GF-D8 (cell line): ENCODE measurements at regions not wholly inside any gene's neighbourhood (a gene's known extent, or its start where the extent isn't known, plus 50 kb on each side); places are given as distances from the start of the nearest gene placed in this dataset.
"Not testable (repeated sequence)": the region's sequence is repeated elsewhere in the genome, so short reads cannot be mapped to it uniquely, and the experiment has no call there.

ENCODE experiments used
- DNase-seq: peaks from one replicate; lab custom pipeline; 2025; lab: John Stamatoyannopoulos, UW

DNA sequence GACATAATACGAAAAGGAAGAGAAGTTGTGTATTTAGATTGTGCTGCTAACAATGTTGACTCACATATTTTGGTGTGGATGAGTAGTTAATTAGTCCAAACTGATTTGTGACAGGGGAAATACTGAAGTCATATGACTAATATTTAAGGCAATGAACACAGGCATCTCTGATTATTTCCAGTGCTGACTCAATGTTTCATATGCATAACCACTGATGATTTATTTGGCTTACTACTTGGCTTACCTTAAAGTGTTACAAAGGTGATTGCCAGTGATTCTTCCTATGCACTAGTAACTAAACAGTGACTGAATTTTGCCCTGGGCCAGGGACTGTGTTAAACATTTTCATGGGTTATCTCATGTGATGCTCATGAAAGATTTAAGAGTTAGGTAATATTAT is 722.6 kb downstream of the METTL4 start:
- no peak for DNase-seq

GRCh38 chr18:1849386-1849785 is 721.9 kb downstream of the METTL4 start:
- DNase-seq = no peak

DNA sequence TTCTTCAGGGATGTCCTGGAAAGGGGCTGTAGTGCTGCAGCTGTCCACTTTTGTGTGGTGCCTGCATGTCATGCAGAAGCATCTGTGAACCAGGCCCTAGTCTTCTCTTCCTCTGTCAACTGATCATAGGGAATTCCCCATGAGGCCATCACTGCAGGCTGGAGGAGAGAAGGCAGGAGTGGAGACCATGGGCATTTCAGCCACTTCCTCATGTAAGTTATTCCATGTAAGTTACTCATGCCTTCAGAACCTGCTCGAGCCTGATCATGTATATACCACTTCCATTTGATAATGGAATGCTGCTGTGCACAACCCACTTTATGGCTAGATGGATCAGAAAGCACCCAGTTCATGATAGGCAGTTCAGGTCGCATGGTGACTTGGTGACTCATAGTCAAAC is 714.0 kb downstream of the METTL4 start:
- DNase-seq = not testable (repeated sequence)

- no peak for DNase-seq
Observed at GRCh38 chr18:1861473-1861872, 709.8 kb downstream of the METTL4 start.

GRCh38 chr18:1865869-1866268 is 705.4 kb downstream of the METTL4 start:
- no peak for DNase-seq

DNA sequence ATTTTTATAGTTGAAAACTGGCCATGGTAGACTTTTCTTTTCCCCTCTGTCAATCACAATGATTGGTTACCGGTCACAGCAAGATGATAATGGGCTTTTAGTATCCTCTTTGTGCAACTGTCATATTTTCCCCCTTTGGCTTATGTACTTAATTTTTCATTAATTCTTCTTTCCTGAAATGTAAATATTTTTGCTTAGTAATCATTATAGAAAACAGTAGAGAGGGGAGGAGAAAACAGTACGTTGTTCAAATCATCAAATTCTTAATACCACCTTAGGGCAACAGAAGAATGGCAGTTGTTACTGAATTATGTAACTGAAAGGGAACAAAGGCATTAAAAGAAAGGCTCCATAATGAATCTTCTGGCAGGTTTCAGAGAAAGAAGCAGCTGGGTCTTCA is 699.0 kb downstream of the METTL4 start:
- DNase-seq = no peak

DNA sequence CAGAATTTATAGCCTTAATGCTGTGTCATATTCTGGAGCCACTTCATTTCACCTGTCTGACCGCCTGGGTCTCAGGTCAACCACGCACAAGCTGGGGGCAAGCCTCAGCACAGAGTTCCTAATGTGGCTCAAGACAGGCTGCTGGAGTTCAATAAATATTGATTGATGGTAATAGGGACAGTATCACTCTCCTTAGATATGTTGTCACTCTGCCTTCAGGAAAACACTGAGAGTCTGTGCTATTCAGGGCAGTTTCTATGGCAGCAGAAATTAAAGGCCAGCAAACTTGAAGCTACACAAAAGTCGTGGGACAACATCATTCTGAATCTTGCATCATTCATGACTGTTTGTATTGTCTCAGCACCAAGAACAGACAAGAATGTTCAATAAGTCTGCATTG is 696.1 kb downstream of the METTL4 start:
- DNase-seq = no peak

DNA sequence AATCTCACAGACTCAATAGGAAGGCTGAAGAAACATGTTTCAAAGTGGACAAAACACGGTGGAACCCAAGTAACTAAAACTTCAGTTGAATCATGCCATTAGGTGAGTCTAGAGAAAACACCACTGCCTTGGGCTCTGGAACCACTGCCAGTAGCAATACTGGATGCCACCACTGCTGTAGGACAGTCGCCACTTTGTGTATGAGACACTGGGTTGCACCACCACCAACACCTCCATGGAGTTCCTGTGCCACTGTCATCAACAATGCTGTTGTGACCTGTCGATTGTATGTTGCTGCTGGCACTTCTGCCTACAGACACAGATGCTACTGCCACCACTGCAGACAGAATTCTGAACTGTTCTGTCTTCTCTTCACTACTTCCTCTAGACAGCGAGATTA is 686.7 kb downstream of the METTL4 start:
- DNase-seq = no peak

DNA sequence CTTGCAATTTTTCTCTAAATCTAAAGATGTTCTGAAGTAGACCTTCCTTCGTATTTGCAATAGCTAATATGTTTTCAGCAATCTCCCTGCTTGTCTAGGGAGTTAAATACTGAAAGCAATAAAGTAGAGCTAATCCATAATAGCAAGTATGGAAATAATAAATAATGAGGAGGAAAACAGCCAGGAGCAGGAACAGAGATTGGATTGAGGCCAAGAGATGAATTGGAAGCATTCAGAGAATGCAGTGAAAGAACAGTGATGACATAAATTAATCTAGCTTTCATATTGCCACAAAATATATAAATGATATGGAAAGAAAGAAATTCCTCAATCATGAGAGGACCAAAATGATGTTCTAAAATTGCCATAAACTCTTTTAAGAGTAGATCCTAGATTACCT is 679.7 kb downstream of the METTL4 start:
- no peak for DNase-seq

GRCh38 chr18:1892191-1892590 is 679.1 kb downstream of the METTL4 start:
- DNase-seq = no peak

GRCh38 chr18:1895456-1896185 is 675.7 kb downstream of the METTL4 start:
- DNase-seq = no peak

DNA sequence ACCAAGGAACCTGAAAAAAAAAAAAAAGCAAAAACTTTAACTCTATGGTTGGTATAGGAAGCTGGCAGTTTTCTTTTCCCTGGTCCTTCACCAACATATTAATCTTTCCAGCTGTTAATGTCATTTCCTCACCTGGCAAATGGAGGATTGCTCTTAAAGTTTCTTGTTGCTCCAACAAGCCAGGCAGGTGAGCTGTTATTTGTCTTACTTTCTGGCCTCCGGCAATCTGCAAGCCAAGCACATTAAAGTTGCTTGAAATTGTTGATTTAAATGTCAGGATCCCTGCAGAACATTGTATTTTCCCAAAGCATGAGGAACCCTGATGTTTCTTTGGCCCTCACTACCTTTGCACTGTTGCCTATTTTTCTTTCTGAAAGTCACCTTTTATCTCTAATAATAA is 664.9 kb downstream of the METTL4 start:
- DNase-seq = no peak

GRCh38 chr18:1907470-1908206 is 663.7 kb downstream of the METTL4 start:
- DNase-seq = no peak

GRCh38 chr18:1914489-1914888 is 656.8 kb downstream of the METTL4 start:
- no peak for DNase-seq

GRCh38 chr18:1916869-1917523 is 654.3 kb downstream of the METTL4 start:
- DNase-seq = no peak

DNA sequence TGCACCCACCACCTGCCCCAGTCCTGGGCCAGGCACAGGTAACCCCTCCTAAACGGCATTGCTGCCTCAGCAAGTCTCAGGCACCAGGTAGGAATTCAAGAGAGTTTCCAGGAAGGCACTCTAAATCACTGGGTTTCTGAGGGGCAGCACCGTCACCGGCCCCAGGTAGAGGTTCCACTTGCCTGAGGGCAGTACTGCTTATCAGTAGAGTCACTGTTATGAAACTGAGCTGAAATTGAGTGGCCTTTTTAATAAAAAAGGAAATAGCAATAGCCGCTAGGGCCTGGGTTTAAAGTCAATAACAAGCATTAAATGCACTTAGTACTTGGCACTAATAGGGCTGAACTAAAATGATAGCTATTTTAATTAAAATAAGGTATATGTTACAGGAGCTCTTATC is 653.7 kb downstream of the METTL4 start:
- no peak for DNase-seq

DNA sequence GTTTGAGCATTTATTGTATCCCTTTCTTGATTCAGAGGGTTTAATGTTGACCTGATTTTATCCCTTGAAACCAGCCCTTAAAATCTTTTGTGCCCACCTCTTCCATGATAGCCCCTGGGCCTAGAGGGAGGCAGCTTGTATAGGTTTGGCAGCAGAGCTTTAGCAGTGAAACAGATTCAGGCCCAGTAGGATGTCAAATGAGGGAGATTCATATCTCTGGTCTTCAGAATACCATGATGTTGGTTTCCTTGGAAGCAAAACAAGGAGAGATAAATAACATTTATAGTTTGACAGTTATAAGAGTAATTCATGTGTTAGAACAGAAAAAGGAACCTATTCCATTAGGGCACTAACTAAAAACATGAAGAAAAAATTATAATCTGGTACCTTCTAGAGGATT is 649.2 kb downstream of the METTL4 start:
- no peak for DNase-seq

GRCh38 chr18:1928711-1929110 is 642.6 kb downstream of the METTL4 start:
- DNase-seq = no peak

DNA sequence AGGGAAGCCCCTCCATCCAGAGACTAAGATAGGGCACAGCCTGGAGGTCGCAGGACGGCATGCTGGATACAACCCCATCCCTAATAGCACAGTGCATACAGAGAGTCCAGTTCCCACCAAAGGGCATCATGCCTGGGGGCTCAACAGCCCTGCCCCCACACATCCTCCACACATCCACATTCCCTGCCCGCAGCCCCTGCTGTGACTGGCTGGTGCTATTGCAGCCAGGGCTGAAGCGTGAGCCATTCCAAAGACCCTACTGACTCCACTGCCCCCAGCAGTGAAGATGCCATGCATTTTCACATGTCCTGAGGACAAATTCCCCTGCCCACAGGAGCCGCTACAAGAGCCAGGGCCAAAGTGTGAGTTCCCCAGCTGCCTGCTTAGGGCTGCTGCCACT is 641.6 kb downstream of the METTL4 start:
- no peak for DNase-seq

- DNase-seq = no peak
Observed at GRCh38 chr18:1930291-1931270, 640.7 kb downstream of the METTL4 start.

GRCh38 chr18:1952486-1952885 is 618.8 kb downstream of the METTL4 start:
- no peak for DNase-seq
